K562 (cell line): ENCODE measurements at regions not wholly inside any gene's neighbourhood (a gene's known extent, or its start where the extent isn't known, plus 50 kb on each side); places are given as distances from the start of the nearest gene placed in this dataset.
A peak's percentile ranks its signal among the peaks of the same experiment; 100 is the strongest.

Experiments
- BCLAF1 ChIP-seq, 2 experiments: fragments of 450-650 bp in 1 of 2; IDR thresholded peaks; 2 replicates each; pipeline ENCODE4 v1.6.1; 2011 to 2017; ENCODE audit warnings: low read depth in 2 of 2, antibody characterized with exemption in 1 of 2, borderline replicate concordance in 1 of 2, low read length in 1 of 2, mild to moderate bottlenecking in 1 of 2, mixed read lengths in 1 of 2; ENCODE audit not compliant: control insufficient read depth in 1 of 2
- CBFA2T3 ChIP-seq: fragments of 450-650 bp; IDR thresholded peaks from 2 replicates; pipeline ENCODE4 v1.6.1; 2017
- CTCF ChIP-seq, 3 experiments: IDR thresholded peaks in 2 of 3; conservative IDR thresholded peaks in 1 of 3; 2 replicates each; pipeline ENCODE4 v1.5.1; 2011 to 2012; ENCODE audit warnings: low read length in 3 of 3, mild to moderate bottlenecking in 3 of 3, control low read depth in 2 of 3, improper control_type of control experiment in 1 of 3, inconsistent platforms in 1 of 3, low read depth in 1 of 3, mixed read lengths in 1 of 3, moderate library complexity in 1 of 3; ENCODE audit not compliant: insufficient read depth in 2 of 3
- ELF4 ChIP-seq: fragments of 450-650 bp; formaldehyde crosslinking; IDR thresholded peaks from 2 replicates; pipeline ENCODE4 v1.4.0; 2022; ENCODE audit warnings: missing genetic modification characterization
- NONO ChIP-seq, 2 experiments: fragments of 200-400 bp in 1 of 2; fragments of 450-650 bp in 1 of 2; formaldehyde crosslinking in 1 of 2; IDR thresholded peaks; 2 replicates each; pipeline ENCODE4 v1.6.1; 2017; ENCODE audit warnings: low read depth in 2 of 2, mild to moderate bottlenecking in 2 of 2, moderate library complexity in 2 of 2, low read length in 1 of 2
- POLR2A ChIP-seq: fragments of 450-650 bp; conservative IDR thresholded peaks from 2 replicates; pipeline ENCODE4 v1.6.1; 2016
- POLR2AphosphoS5 ChIP-seq: IDR thresholded peaks from 2 replicates; pipeline ENCODE4 v1.6.1; 2011; ENCODE audit warnings: mild to moderate bottlenecking, low read depth, low read length, moderate library complexity; ENCODE audit not compliant: control insufficient read depth, insufficient read depth
- RBM39 ChIP-seq: fragments of 200-400 bp; formaldehyde crosslinking; optimal IDR thresholded peaks from 2 replicates; pipeline ENCODE3; 2018; ENCODE audit warnings: low read depth, low read length
- RCOR1 ChIP-seq, 2 experiments: IDR thresholded peaks; 2 replicates each; pipeline ENCODE4 v1.6.1; 2012; ENCODE audit warnings: low read depth in 2 of 2, low read length in 2 of 2, borderline replicate concordance in 1 of 2, improper control_type of control experiment in 1 of 2
- RUNX1 ChIP-seq: sonication (generic); IDR thresholded peaks from 2 replicates; pipeline ENCODE4 v1.6.1; 2016; ENCODE audit warnings: antibody characterized with exemption, low read depth
- SMC3 ChIP-seq: conservative IDR thresholded peaks from 2 replicates; pipeline ENCODE4 v1.6.1; 2011; ENCODE audit warnings: low read depth, low read length, improper control_type of control experiment; ENCODE audit not compliant: insufficient read depth
- STAT5B ChIP-seq: fragments of 250-450 bp; sonication (Bioruptor Pico); IDR thresholded peaks from 2 replicates; pipeline ENCODE4 v1.8.0; 2021; ENCODE audit warnings: mild to moderate bottlenecking, inconsistent platforms
- YBX1 ChIP-seq: fragments of 450-650 bp; IDR thresholded peaks from 2 replicates; pipeline ENCODE4 v1.7.1; 2016; ENCODE audit warnings: mild to moderate bottlenecking
- ZBTB7A ChIP-seq: IDR thresholded peaks from 2 replicates; pipeline ENCODE4 v1.6.1; 2011; ENCODE audit warnings: low read depth, mild to moderate bottlenecking, low read length, moderate library complexity, borderline replicate concordance; ENCODE audit not compliant: control insufficient read depth

GRCh38 chr17:12395733-12396354, 269.8 kb upstream of the MYOCD start:
- peak; percentile 56 to 68 (median 63) for TF ChIP-seq CTCF (IDR thresholded peaks at IDR 0.05 in 2 of 3, conservative IDR thresholded peaks at IDR 0.05 in 1 of 3; ENCODE audit: insufficient read depth in 2 of 3, low read depth in 1 of 3, low read length in 3 of 3)
- TF ChIP-seq NONO (IDR thresholded peaks at IDR 0.05; ENCODE audit: low read depth in 2 of 2, low read length in 1 of 2): no peak
- TF ChIP-seq RUNX1: no peak
- TF ChIP-seq ZBTB7A: no peak
- no peak for TF ChIP-seq SMC3
- TF ChIP-seq RBM39: no peak
- TF ChIP-seq POLR2A: no peak
- no peak for TF ChIP-seq BCLAF1 (IDR thresholded peaks at IDR 0.05; ENCODE audit: borderline replicate concordance in 1 of 2, control insufficient read depth in 1 of 2, low read depth in 2 of 2, low read length in 1 of 2)
- no peak for TF ChIP-seq YBX1
- no peak for TF ChIP-seq POLR2AphosphoS5
- TF ChIP-seq ELF4 (CRISPR knock-in tag): no peak
- no peak for TF ChIP-seq STAT5B
- TF ChIP-seq CBFA2T3: no peak
- TF ChIP-seq RCOR1 (IDR thresholded peaks at IDR 0.05; ENCODE audit: borderline replicate concordance in 1 of 2, low read depth in 2 of 2, low read length in 2 of 2): no peak
